ENCODE measurements at regions not wholly inside any gene's neighbourhood (a gene's known extent, or its start where the extent isn't known, plus 50 kb on each side); places are given as distances from the start of the nearest gene placed in this dataset.
A peak's percentile ranks its signal among the peaks of the same experiment; 100 is the strongest.

DNA sequence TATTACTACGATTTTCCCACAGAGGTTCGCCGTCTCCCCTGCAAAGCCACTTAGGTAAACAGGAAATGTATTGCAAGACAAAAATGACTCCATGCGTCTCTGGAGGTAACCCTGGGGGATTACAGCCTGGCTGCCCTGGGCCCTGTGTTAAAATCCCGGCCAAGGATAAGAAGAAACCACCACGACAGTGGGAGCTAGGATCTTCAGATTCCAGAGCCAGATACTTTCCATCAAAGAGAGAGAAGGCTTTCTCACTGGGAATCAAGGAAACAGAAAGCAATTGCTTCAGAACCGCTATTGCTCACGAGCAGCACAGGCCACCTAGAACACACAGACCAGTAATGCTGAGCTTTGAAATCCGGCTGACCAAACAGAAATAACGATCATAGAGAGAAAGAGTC, 97.9 kb upstream of the ZNF516 start:
- Histone ChIP-seq H3K4me3 (ENCODE audit: low read length) (no peak overlapping the region), H3K9me3 (ENCODE audit: low read depth, low read length) (no peaks in the 10 kb centered on the region), H3K27me3 (ENCODE audit: insufficient read depth, low read length) (no peaks in the 10 kb centered on the region), H3K4me1 (ENCODE audit: insufficient read depth, low read length) (peaks cover 29% of the 10 kb centered on the region)

DNA sequence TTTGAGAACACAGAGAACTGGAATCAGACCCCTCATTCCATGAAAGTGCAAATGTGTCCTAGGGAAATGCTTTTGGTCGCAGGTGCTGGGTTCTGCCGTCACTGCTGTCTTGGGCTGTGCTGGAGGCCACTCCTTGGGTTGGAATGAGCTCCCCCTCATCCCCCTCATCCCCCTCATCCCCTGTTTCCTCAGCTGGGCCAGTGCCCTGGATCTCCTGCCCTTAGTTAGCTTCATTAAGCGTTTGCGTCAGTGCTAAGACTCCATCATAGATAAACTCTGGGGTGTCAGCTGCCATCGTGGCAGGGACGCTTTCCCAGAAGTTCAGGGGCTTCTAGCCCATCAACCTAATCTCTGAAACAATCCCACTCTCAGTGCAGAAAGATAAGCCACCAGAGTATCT, 97.1 kb upstream of the ZNF516 start:
- no peaks in the 10 kb centered on the region for H3K27me3 ChIP-seq (ENCODE audit: insufficient read depth, low read length)

DNA sequence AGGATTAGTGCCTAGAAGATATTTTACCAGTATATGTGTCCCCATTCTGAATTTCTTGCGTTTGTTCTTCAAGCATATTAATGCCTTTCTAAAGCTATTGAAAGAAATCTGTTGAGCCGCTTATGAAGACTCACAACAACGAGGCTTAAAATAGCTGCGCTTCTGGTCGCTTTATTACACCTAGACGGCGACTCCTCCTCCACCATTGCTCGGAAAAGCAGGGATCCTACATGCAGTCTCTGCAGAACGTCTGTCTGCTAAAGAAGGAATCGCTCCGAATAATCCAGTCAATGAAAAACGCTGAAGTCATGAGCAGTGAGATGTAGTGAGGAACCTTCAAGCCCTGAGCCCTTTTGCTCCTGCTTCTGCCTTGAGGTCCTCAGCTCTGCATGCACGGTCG, 94.8 kb upstream of the ZNF516 start:
- Histone ChIP-seq H3K4me3 (ENCODE audit: low read length) (no peak overlapping the region), H3K9me3 (ENCODE audit: low read depth, low read length) (no peaks in the 10 kb centered on the region), H3K27me3 (ENCODE audit: insufficient read depth, low read length) (no peaks in the 10 kb centered on the region), H3K4me1 (ENCODE audit: insufficient read depth, low read length) (peaks cover 29% of the 10 kb centered on the region)

More for the DNA sequence above, 97.1 kb upstream of the ZNF516 start:
- Histone ChIP-seq H3K9me3 (ENCODE audit: low read depth, low read length) (no peaks in the 10 kb centered on the region), H3K4me1 (ENCODE audit: insufficient read depth, low read length) (peaks cover 29% of the 10 kb centered on the region), H3K4me3 (ENCODE audit: low read length) (no peak overlapping the region)

DNA sequence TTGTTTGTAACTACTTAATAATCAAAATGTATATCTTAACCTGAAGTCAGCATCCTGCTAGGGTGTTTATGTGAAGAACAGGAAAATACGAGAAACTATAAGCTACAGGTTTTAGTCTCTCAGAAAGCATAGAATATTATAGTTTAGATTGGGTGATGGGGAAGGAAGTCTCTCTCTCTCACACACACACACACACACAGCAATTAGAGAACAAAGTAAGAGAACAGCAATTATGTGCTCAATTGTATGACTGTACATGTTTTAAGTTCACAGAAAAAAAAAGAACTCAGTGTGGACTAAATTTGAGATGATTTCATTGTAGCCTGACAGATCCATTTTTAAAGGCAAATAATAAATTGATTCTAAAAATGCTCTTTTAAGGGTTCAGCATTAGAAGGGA, 94.3 kb upstream of the ZNF516 start:
- H3K27me3 ChIP-seq (ENCODE audit: insufficient read depth, low read length) = no peaks in the 10 kb centered on the region
- H3K9me3 ChIP-seq (ENCODE audit: low read depth, low read length) = no peaks in the 10 kb centered on the region
- no peak overlapping the region for H3K4me3 ChIP-seq (ENCODE audit: low read length)
- H3K4me1 ChIP-seq (ENCODE audit: insufficient read depth, low read length) = peaks cover 29% of the 10 kb centered on the region

DNA sequence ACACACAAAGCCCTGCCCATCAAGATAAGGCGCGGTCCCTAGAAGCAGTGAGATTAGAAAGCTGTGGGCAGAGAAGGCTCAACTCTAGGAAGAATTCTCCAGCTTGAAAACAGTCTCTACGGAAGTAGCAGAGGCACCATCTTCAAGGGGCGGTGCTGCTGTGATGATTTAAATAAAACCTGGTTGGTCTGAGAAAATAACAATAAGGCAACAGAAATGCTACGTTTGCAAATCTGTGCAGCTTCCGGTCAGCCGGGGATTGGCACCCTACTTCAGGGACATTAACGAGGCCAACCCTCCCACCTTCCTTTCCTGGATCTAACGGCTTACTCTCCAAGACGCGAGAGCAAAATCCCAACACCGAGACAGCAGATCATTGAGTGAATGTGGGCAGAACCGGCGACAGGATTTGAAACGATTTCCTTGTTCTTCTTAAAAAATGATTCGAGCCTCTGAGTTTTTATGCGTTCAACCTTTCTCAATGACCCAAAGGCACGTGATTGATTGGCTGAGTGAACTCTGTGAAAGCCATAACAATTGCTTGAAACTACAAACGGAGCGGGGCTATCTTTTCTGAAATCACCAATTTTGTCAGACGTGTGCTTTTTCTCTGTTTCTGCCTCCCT, 93.7 kb upstream of the ZNF516 start:
- Histone ChIP-seq H3K4me3 (ENCODE audit: low read length) (peak overlapping the region; percentile 13), H3K9me3 (ENCODE audit: low read depth, low read length) (no peaks in the 10 kb centered on the region)

DNA sequence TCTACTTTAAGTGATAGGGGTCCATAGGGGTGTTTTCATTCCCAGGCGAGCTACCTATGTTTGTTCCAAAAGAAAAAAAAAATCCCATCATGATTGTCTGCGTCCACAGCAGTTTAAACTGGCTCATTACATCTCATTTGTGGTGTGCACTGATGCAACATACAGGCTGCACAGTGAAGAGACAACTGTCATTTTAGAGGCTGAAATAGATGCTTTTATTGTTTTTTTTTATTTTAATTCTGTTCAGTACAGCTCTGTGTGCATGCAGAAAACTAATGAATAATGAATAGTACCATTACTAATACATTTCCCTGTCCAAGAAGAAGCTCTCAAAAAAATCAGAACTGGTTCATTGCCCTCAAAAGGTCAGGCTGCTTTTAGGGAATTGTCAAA, 92.8 kb upstream of the ZNF516 start:
- no peaks in the 10 kb centered on the region for H3K9me3 ChIP-seq (ENCODE audit: low read depth, low read length)
- no peak overlapping the region for H3K4me3 ChIP-seq (ENCODE audit: low read length)
- peaks cover 19% of the 10 kb centered on the region for H3K4me1 ChIP-seq (ENCODE audit: insufficient read depth, low read length)
- H3K27me3 ChIP-seq (ENCODE audit: insufficient read depth, low read length) = no peaks in the 10 kb centered on the region

More for the DNA sequence above, 93.7 kb upstream of the ZNF516 start:
- Histone ChIP-seq H3K4me1 (ENCODE audit: insufficient read depth, low read length) (peaks cover 26% of the 10 kb centered on the region), H3K27me3 (ENCODE audit: insufficient read depth, low read length) (no peaks in the 10 kb centered on the region)

DNA sequence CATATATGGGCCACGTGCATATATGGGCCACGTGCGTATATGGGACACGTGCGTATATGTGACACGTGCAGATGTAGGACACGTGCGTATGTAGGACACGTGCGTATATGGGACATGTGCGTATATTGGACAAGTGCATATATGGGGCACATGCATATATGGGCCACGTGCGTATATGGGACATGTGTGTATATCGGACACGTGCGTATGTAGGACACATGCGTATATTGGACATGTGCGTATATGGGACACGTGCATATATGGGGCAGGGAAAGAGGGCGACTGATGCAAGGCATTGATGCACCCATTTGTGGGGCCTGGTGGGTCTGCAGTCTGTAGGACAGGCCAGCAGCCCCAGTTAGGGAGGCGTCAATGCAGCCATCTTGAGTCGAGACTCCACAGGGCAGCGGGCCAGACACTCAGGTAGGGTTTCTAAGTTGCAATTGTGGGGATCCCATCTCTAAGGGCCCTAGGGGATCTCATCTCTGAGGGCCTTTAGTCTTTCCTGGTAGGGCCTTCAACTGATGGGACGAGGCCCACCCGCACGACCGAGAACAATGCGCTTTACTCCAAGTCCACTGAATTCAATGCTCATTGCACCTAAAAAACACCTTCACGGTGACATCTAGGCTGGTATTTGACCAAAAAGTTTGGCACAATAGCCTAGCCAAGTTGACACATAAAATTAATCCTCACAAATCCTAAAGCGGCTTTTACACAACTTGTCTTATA, 92.3 kb upstream of the ZNF516 start:
- H3K4me1 ChIP-seq (ENCODE audit: insufficient read depth, low read length) = peaks cover 24% of the 10 kb centered on the region
- no peak overlapping the region for H3K4me3 ChIP-seq (ENCODE audit: low read length)
- H3K27me3 ChIP-seq (ENCODE audit: insufficient read depth, low read length) = no peaks in the 10 kb centered on the region
- no peaks in the 10 kb centered on the region for H3K9me3 ChIP-seq (ENCODE audit: low read depth, low read length)

DNA sequence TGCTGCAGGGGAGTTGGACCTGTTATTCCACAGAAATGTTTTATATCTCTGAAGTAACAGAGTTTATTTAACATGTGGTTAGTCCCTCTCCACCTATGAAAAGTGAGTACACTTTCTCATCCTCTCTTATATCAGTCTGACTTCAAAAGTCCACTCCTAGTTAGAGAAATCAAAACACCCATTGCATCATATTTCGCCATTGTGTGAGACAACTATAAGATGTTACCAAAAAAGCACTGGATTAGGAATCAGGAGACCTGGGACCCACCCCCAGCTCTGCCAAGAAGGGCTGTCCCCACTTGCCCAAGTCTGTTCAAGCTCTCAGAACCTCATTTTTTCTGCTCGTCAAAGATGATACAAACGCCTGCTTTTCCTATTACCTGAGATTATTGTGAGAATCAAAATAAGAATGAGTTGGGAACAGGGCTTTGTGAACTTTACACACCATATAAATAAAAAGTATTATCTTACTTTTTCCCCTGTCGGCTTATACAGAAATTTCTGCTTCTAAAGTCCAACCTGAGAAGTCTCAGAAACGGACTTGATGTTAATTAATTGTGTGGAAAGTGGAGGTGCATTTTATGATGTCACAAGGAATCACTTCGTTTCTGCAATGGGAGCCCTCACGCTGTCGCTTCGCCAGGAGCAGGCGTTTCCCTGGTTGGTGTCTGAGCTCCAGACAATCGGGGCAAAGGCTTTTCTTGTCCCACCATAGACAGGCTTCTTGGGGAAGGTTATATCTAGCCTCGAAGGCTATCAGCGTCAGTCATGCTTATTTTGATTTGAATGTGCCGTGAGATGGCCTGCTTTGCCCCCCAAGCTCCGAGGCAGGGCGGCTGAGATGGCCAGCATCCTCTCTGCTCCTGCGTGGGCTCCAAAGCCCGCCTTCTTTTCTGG, 89.6 kb upstream of the ZNF516 start:
- Histone ChIP-seq H3K4me1 (ENCODE audit: insufficient read depth, low read length) (peaks cover 22% of the 10 kb centered on the region), H3K9me3 (ENCODE audit: low read depth, low read length) (no peaks in the 10 kb centered on the region), H3K4me3 (ENCODE audit: low read length) (no peak overlapping the region), H3K27me3 (ENCODE audit: insufficient read depth, low read length) (no peaks in the 10 kb centered on the region)

DNA sequence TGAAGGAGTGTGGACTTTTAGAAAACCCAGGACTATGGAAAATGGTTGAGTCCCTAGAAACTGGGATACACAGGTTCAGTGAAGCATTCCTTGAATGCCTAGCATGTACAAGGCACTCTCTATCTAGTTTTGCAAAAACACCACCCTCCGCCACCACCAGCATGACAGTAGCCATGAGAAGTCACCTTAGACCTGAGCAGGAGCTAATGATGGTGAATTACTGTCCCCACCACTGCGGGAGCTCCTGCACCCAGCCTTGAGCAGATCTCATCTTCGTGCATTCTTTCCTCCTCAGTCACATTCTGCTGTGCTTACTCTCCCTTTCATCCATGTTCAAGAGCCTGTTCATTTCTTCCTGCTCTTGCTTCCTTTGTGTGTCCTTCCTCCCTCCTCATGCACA, 86.2 kb upstream of the ZNF516 start:
- H3K4me1 ChIP-seq (ENCODE audit: insufficient read depth, low read length) = peaks cover 18% of the 10 kb centered on the region
- H3K9me3 ChIP-seq (ENCODE audit: low read depth, low read length) = no peaks in the 10 kb centered on the region
- no peak overlapping the region for H3K4me3 ChIP-seq (ENCODE audit: low read length)
- no peaks in the 10 kb centered on the region for H3K27me3 ChIP-seq (ENCODE audit: insufficient read depth, low read length)

DNA sequence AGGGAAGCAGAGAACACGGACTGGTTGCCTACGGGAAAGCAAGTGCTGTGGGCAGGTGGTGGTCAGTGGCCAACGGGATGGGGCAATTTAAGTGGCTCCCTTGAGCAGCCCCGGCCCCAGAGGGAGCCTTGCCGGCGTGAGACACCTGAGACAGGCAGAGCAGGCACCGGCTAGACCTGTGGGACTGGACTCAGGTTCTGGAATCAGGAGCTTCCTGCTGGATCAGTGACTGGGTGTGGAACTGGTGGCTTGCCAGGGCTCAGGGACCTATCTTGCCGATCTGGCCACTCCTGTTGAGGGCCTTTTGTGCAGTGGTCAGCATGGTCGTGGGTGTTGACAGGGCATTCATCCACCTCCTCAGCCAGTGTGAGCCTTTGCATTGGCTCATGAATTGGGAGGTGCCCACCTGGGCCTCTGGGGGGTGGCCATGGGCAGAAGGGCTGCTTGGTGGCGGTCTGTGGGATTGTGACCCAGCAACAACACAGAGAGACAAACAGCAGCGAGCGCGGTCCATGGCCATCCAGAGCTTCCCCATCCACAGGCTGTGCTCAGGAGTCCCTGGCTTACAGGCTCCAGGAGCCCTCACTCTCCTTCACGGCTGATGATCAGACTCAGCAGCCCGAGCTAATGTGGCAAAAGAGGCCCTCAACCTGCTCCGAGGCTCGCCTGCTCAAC, 85.4 kb upstream of the ZNF516 start:
- no peaks in the 10 kb centered on the region for H3K9me3 ChIP-seq (ENCODE audit: low read depth, low read length)
- H3K4me3 ChIP-seq (ENCODE audit: low read length) = no peak overlapping the region
- H3K4me1 ChIP-seq (ENCODE audit: insufficient read depth, low read length) = peaks cover 18% of the 10 kb centered on the region

DNA sequence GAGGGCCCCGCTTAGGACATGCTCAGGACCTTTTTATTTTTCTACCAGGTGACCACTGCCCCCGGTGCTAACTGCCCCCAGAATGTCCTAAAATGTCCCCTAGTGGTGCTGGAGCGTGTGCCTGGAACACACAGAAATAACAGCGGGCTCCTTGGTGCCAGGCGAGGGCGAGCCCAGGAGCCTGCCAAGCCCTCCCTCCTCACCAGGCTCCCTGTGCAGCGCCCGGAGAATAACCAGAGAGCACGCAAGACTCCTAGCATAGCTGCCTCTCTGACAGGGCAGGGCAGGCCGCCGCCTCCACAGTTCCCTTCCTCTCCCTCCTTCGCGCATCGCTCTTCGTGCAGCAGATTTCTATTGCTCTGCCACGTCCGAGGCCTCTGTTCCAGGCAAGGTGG, 84.3 kb upstream of the ZNF516 start:
- no peaks in the 10 kb centered on the region for H3K9me3 ChIP-seq (ENCODE audit: low read depth, low read length)
- no peaks in the 10 kb centered on the region for H3K27me3 ChIP-seq (ENCODE audit: insufficient read depth, low read length)
- H3K4me1 ChIP-seq (ENCODE audit: insufficient read depth, low read length) = peaks cover 20% of the 10 kb centered on the region
- H3K4me3 ChIP-seq (ENCODE audit: low read length) = no peak overlapping the region

More for the DNA sequence above, 85.4 kb upstream of the ZNF516 start:
- no peaks in the 10 kb centered on the region for H3K27me3 ChIP-seq (ENCODE audit: insufficient read depth, low read length)

DNA sequence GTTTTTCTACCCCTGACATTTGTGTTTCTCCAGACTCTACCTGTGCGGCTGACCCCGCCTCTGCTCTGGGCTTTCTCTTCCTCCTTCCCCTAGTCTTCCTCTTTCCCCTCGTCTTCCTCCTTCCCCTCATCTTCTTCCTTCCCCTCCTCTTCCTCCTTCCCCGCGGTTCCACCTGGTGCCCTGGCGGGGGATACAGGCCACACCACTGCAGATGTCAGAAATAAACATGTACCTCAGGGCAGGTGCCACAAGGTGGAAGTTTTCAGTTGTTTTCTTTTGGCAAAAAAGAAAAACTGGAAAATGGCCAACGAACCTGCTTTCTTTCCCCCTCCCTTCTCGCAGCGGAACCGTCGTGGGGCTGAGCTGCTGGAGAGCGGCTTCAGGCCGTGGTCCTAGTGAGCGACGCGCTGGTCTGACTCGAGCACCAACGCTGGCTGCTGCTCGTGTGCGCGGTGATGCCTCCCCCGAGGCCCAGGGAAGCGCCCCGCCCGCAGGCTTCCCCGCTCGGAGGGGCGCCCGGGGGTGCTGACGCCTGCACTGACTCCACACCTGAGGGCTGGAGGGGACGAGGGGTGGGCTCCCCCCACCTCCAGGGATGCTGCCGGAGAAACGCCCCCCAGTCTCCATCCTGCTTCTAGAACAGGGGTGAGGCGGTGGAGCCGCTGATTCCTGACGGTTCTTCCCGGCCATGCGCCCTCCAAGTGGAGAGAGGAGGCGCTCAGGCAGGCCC, 83.7 kb upstream of the ZNF516 start:
- H3K27me3 ChIP-seq (ENCODE audit: insufficient read depth, low read length) = no peaks in the 10 kb centered on the region
- no peak overlapping the region for H3K4me3 ChIP-seq (ENCODE audit: low read length)

DNA sequence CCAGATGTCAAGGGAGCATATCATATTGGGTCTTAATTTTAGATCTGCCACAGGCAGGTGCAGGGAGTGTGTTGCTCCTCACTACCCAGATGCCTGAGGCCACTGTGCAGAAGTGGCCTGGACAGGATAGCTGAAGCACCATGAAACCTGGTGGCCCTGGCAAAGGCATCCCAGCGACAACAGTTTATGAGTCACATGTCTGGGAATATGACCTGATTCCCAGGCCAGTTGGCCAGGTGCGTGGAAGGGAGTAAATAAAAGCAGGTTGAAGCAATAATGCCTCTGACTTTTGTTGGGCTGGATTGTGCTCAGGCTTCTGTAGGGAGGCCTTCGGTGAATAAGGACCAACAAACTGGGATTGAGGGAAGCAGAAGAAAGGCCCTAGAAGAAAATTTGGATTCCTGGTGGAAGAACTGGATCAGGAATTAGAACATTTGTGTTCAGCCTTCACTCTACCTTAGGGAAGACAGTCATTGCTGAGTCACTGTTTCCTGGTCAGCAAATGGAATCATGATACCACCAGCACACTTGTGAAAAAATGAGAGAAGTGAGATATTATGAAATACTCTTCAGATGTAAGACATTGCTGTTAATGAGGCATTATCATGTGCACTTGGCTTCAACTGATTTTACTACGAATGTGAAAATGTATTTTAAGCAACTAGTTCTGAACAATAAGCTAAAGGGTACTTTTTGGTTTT, 78.4 kb upstream of the ZNF516 start:
- no peak overlapping the region for H3K4me3 ChIP-seq (ENCODE audit: low read length)
- H3K9me3 ChIP-seq (ENCODE audit: low read depth, low read length) = no peaks in the 10 kb centered on the region
- H3K4me1 ChIP-seq (ENCODE audit: insufficient read depth, low read length) = peaks cover 60% of the 10 kb centered on the region
- no peaks in the 10 kb centered on the region for H3K27me3 ChIP-seq (ENCODE audit: insufficient read depth, low read length)

More for the DNA sequence above, 83.7 kb upstream of the ZNF516 start:
- H3K4me1 ChIP-seq (ENCODE audit: insufficient read depth, low read length) = peaks cover 23% of the 10 kb centered on the region
- no peaks in the 10 kb centered on the region for H3K9me3 ChIP-seq (ENCODE audit: low read depth, low read length)
